ENCODE measurements at regions not wholly inside any gene's neighbourhood (a gene's known extent, or its start where the extent isn't known, plus 50 kb on each side); places are given as distances from the start of the nearest gene placed in this dataset.
A peak's percentile ranks its signal among the peaks of the same experiment; 100 is the strongest.

GRCh38 chr6:157764178-157765068 lies 58.6 kb upstream of the SNX9 start (continued):
- no peak for TF ChIP-seq ZNF778 (CRISPR knock-in tag; IDR thresholded peaks at IDR 0.05)
- no peak for TF ChIP-seq ZNF707 (CRISPR knock-in tag; conservative IDR thresholded peaks at IDR 0.05)
- no peak for TF ChIP-seq ZKSCAN1 (IDR thresholded peaks at IDR 0.05; ENCODE audit: low read depth, low read length)
- no peak for TF ChIP-seq ZSCAN32 (CRISPR knock-in tag; IDR thresholded peaks at IDR 0.05)
- TF ChIP-seq ATF7 (IDR thresholded peaks at IDR 0.05): peak; percentile 94
- TF ChIP-seq HOMEZ (CRISPR knock-in tag; IDR thresholded peaks at IDR 0.05): no peak
- TF ChIP-seq, protein P1, sequence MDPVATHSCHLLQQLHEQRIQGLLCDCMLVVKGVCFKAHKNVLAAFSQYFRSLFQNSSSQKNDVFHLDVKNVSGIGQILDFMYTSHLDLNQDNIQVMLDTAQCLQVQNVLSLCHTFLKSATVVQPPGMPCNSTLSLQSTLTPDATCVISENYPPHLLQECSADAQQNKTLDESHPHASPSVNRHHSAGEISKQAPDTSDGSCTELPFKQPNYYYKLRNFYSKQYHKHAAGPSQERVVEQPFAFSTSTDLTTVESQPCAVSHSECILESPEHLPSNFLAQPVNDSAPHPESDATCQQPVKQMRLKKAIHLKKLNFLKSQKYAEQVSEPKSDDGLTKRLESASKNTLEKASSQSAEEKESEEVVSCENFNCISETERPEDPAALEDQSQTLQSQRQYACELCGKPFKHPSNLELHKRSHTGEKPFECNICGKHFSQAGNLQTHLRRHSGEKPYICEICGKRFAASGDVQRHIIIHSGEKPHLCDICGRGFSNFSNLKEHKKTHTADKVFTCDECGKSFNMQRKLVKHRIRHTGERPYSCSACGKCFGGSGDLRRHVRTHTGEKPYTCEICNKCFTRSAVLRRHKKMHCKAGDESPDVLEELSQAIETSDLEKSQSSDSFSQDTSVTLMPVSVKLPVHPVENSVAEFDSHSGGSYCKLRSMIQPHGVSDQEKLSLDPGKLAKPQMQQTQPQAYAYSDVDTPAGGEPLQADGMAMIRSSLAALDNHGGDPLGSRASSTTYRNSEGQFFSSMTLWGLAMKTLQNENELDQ (CRISPR knock-in tag; IDR thresholded peaks at IDR 0.05; ENCODE audit: borderline replicate concordance): no peak
- no peak for TF ChIP-seq TAF15 (IDR thresholded peaks at IDR 0.05; ENCODE audit: low read depth, low read length)
- no peak for TF ChIP-seq ZNF780A (CRISPR knock-in tag; IDR thresholded peaks at IDR 0.05)
- TF ChIP-seq IRF9 (tag; IDR thresholded peaks at IDR 0.05): no peak
- no peak for TF ChIP-seq PREB (CRISPR knock-in tag; IDR thresholded peaks at IDR 0.05)
- TF ChIP-seq CC2D1A (IDR thresholded peaks at IDR 0.05): no peak
- TF ChIP-seq ZNF584 (CRISPR knock-in tag; IDR thresholded peaks at IDR 0.05; ENCODE audit: low read depth): peak; percentile 86; the same call in 1 of the 2 replicates
- no peak for TF ChIP-seq AFF4 (CRISPR knock-in tag; IDR thresholded peaks at IDR 0.05)
- TF ChIP-seq HNRNPUL1 (IDR thresholded peaks at IDR 0.05; ENCODE audit: low read length): no peak

Measured in K562 (cell line).